ENCODE measurements at regions not wholly inside any gene's neighbourhood (a gene's known extent, or its start where the extent isn't known, plus 50 kb on each side); places are given as distances from the start of the nearest gene placed in this dataset.

GRCh38 chr10:4102802-4103344 is 317.9 kb upstream of the KLF6 start:
- H3K27me3 ChIP-seq (ENCODE audit: insufficient read depth, low read length, poor library complexity), result no peaks in the 10 kb centered on the region
- ATAC-seq (ENCODE audit: insufficient read depth, low read depth) (no peak), DNase-seq (no peak)
- H2AFZ ChIP-seq (ENCODE audit: low read depth, low read length), result no peak overlapping the region
- no peaks in the 10 kb centered on the region for H3K79me2 ChIP-seq (ENCODE audit: insufficient read depth, low read length)
- H3K27ac ChIP-seq (ENCODE audit: low read length), result no peak overlapping the region
- H4K20me1 ChIP-seq (ENCODE audit: insufficient read depth, low read length), result no peaks in the 10 kb centered on the region
- no peak overlapping the region for H3K4me3 ChIP-seq (ENCODE audit: low read depth in 1 of 2, low read length in 2 of 2)
- no peak overlapping the region for H3K9ac ChIP-seq (ENCODE audit: low read depth, low read length)
- no peaks in the 10 kb centered on the region for H3K36me3 ChIP-seq (ENCODE audit: insufficient read depth, low read length)
- no peaks in the 10 kb centered on the region for H3K4me1 ChIP-seq (ENCODE audit: insufficient read depth, low read length)
- TF ChIP-seq, protein P1, sequence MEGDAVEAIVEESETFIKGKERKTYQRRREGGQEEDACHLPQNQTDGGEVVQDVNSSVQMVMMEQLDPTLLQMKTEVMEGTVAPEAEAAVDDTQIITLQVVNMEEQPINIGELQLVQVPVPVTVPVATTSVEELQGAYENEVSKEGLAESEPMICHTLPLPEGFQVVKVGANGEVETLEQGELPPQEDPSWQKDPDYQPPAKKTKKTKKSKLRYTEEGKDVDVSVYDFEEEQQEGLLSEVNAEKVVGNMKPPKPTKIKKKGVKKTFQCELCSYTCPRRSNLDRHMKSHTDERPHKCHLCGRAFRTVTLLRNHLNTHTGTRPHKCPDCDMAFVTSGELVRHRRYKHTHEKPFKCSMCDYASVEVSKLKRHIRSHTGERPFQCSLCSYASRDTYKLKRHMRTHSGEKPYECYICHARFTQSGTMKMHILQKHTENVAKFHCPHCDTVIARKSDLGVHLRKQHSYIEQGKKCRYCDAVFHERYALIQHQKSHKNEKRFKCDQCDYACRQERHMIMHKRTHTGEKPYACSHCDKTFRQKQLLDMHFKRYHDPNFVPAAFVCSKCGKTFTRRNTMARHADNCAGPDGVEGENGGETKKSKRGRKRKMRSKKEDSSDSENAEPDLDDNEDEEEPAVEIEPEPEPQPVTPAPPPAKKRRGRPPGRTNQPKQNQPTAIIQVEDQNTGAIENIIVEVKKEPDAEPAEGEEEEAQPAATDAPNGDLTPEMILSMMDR (IDR thresholded peaks at IDR 0.05; ENCODE audit: borderline replicate concordance, extremely low read depth, low read length, poor library complexity, severe bottlenecking), result no peak
- H3K4me2 ChIP-seq (ENCODE audit: insufficient read depth, low read length), result no peak overlapping the region
- H3K9me3 ChIP-seq (ENCODE audit: insufficient read depth, low read length, severe bottlenecking), result no peaks in the 10 kb centered on the region

DNA sequence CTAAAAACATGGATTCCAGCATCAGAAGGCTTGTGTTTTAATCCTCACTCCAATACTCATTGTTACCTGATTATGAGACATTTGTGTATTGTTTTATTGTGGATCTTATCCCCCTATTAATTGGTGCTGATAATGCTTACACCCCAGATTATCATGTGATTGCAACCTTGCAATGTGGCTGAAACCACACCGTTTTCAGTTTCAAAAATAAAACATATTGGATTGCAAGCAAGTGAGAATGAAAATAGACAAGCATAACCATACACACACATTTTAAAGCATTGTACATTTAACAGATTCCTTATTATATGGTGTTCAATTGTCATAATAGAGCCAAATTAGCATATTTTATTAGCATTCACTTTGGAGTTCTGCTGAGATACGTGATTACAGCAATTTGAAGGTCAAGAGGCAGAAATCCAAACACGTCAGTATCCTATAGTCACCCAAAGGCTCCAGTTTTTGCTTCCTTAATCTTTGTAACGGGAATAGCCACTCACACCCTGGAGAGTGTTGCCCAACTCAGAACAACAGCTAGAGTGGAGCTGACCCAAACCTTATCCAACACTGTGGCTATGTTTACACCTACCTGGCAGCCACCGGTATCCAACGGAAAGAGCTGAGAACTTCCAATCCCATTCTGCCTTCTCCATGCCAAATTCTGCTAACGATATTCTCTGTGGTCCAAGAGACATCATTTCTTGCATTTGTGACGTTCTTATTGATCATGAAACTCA is 317.1 kb upstream of the KLF6 start:
- no peak overlapping the region for H3K9ac ChIP-seq (ENCODE audit: low read depth, low read length)
- no peaks in the 10 kb centered on the region for H3K36me3 ChIP-seq (ENCODE audit: insufficient read depth, low read length)
- no peak overlapping the region for H3K4me2 ChIP-seq (ENCODE audit: insufficient read depth, low read length)
- no peaks in the 10 kb centered on the region for H4K20me1 ChIP-seq (ENCODE audit: insufficient read depth, low read length)
- no peaks in the 10 kb centered on the region for H3K27me3 ChIP-seq (ENCODE audit: insufficient read depth, low read length, poor library complexity)
- TF ChIP-seq, protein P1 (IDR thresholded peaks at IDR 0.05; ENCODE audit: borderline replicate concordance, extremely low read depth, low read length, poor library complexity, severe bottlenecking), result no peak
- TF ChIP-seq EZH2 (IDR thresholded peaks at IDR 0.05; ENCODE audit: borderline replicate concordance, low read depth, low read length, severe bottlenecking), result no peak
- DNase-seq (no peak), ATAC-seq (ENCODE audit: insufficient read depth, low read depth) (no peak)
- no peaks in the 10 kb centered on the region for H3K79me2 ChIP-seq (ENCODE audit: insufficient read depth, low read length)
- no peaks in the 10 kb centered on the region for H3K9me3 ChIP-seq (ENCODE audit: insufficient read depth, low read length, severe bottlenecking)
- H3K27ac ChIP-seq (ENCODE audit: low read length), result no peak overlapping the region
- no peak overlapping the region for H3K4me3 ChIP-seq (ENCODE audit: low read depth in 1 of 2, low read length in 2 of 2)
- no peaks in the 10 kb centered on the region for H3K4me1 ChIP-seq (ENCODE audit: insufficient read depth, low read length)
- no peak overlapping the region for H2AFZ ChIP-seq (ENCODE audit: low read depth, low read length)

DNA sequence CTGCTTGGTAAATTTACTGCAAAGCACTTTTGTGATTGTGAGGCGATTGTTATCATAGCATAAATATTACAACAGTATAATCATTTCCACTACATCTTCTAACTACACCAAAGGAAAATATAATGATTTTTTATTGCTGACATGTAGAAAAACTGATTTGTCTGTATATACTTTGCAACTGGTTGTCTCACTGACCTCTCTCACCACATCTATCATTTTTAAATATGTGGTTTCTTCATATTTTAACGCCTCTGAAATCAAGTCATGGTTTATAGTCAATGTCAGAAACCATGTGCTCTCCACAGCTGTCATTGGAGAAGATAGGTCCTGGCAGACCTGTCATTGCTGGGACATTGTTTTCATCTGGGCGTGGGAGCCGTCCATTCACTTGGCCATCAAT is 315.4 kb upstream of the KLF6 start:
- Histone ChIP-seq H4K20me1 (ENCODE audit: insufficient read depth, low read length) (no peaks in the 10 kb centered on the region), H3K4me3 (ENCODE audit: low read depth in 1 of 2, low read length in 2 of 2) (no peak overlapping the region), H3K27me3 (ENCODE audit: insufficient read depth, low read length, poor library complexity) (no peaks in the 10 kb centered on the region), H3K4me1 (ENCODE audit: insufficient read depth, low read length) (no peaks in the 10 kb centered on the region), H3K9me3 (ENCODE audit: insufficient read depth, low read length, severe bottlenecking) (no peaks in the 10 kb centered on the region), H3K79me2 (ENCODE audit: insufficient read depth, low read length) (no peaks in the 10 kb centered on the region), H3K4me2 (ENCODE audit: insufficient read depth, low read length) (no peak overlapping the region), H3K27ac (ENCODE audit: low read length) (no peak overlapping the region), H3K36me3 (ENCODE audit: insufficient read depth, low read length) (no peaks in the 10 kb centered on the region), H3K9ac (ENCODE audit: low read depth, low read length) (no peak overlapping the region), H2AFZ (ENCODE audit: low read depth, low read length) (no peak overlapping the region)
- TF ChIP-seq EZH2 (IDR thresholded peaks at IDR 0.05; ENCODE audit: borderline replicate concordance, low read depth, low read length, severe bottlenecking), result no peak
- TF ChIP-seq, protein P1 (IDR thresholded peaks at IDR 0.05; ENCODE audit: borderline replicate concordance, extremely low read depth, low read length, poor library complexity, severe bottlenecking), result no peak
- DNase-seq (no peak), ATAC-seq (ENCODE audit: insufficient read depth, low read depth) (no peak)

Measured in DND-41 (cell line).